ENCODE measurements at regions not wholly inside any gene's neighbourhood (a gene's known extent, or its start where the extent isn't known, plus 50 kb on each side); places are given as distances from the start of the nearest gene placed in this dataset.

- no peak overlapping the region for H3K4me3 Mint-ChIP-seq
- DNase-seq, result no peak
- peaks cover 22% of the 10 kb centered on the region for H3K9me3 Mint-ChIP-seq
- H3K27me3 Mint-ChIP-seq (ENCODE audit: low read depth, poor library complexity), result peaks cover 13% of the 10 kb centered on the region
- H3K27ac Mint-ChIP-seq, result no peak overlapping the region
- no peak for TF ChIP-seq CTCF (IDR thresholded peaks at IDR 0.05)
- H3K4me1 Mint-ChIP-seq, result peaks cover 13% of the 10 kb centered on the region
- peaks cover 40% of the 10 kb centered on the region for H3K36me3 Mint-ChIP-seq (ENCODE audit: low read depth)
Measured at GRCh38 chr16:51365715-51366114, 214.6 kb upstream of the SALL1 start.

- TF ChIP-seq CTCF (IDR thresholded peaks at IDR 0.05), result no peak
- Mint-ChIP-seq H3K27me3 (ENCODE audit: low read depth, poor library complexity) (no peaks in the 10 kb centered on the region), H3K4me3 (no peak overlapping the region), H3K36me3 (ENCODE audit: low read depth) (no peaks in the 10 kb centered on the region), H3K4me1 (peaks cover 74% of the 10 kb centered on the region), H3K9me3 (peaks cover 6% of the 10 kb centered on the region), H3K27ac (peak overlapping the region; percentile 41)
- DNase-seq, result peak; percentile 19
Measured at GRCh38 chr16:51359141-51359955, 208.3 kb upstream of the SALL1 start.

- Mint-ChIP-seq H3K27me3 (ENCODE audit: low read depth, poor library complexity) (no peaks in the 10 kb centered on the region), H3K36me3 (ENCODE audit: low read depth) (no peaks in the 10 kb centered on the region), H3K4me1 (peaks cover 76% of the 10 kb centered on the region), H3K4me3 (no peak overlapping the region), H3K9me3 (peaks cover 10% of the 10 kb centered on the region), H3K27ac (no peak overlapping the region)
- TF ChIP-seq CTCF (IDR thresholded peaks at IDR 0.05), result no peak
- no peak for DNase-seq
Measured at GRCh38 chr16:51357839-51358238, 206.8 kb upstream of the SALL1 start.

- H3K4me1 Mint-ChIP-seq, result peaks cover 87% of the 10 kb centered on the region
- H3K27me3 Mint-ChIP-seq (ENCODE audit: low read depth, poor library complexity), result no peaks in the 10 kb centered on the region
- DNase-seq, result no peak
- TF ChIP-seq CTCF (IDR thresholded peaks at IDR 0.05), result no peak
- no peak overlapping the region for H3K4me3 Mint-ChIP-seq
- H3K36me3 Mint-ChIP-seq (ENCODE audit: low read depth), result peaks cover 4% of the 10 kb centered on the region
- peaks cover 10% of the 10 kb centered on the region for H3K9me3 Mint-ChIP-seq
- H3K27ac Mint-ChIP-seq, result no peak overlapping the region
Measured at GRCh38 chr16:51355875-51356274, 204.8 kb upstream of the SALL1 start.

- no peak for TF ChIP-seq CTCF (IDR thresholded peaks at IDR 0.05)
- Mint-ChIP-seq H3K9me3 (peaks cover 10% of the 10 kb centered on the region), H3K27ac (no peak overlapping the region), H3K4me3 (no peak overlapping the region), H3K27me3 (ENCODE audit: low read depth, poor library complexity) (no peaks in the 10 kb centered on the region), H3K36me3 (ENCODE audit: low read depth) (peaks cover 4% of the 10 kb centered on the region), H3K4me1 (peaks cover 89% of the 10 kb centered on the region)
- no peak for DNase-seq
Measured at GRCh38 chr16:51355195-51355594, 204.1 kb upstream of the SALL1 start.

GRCh38 chr16:51353055-51353454, 202.0 kb upstream of the SALL1 start:
- Mint-ChIP-seq H3K36me3 (ENCODE audit: low read depth) (peaks cover 4% of the 10 kb centered on the region), H3K27ac (no peak overlapping the region), H3K27me3 (ENCODE audit: low read depth, poor library complexity) (no peaks in the 10 kb centered on the region), H3K4me1 (peaks cover 76% of the 10 kb centered on the region), H3K9me3 (peaks cover 9% of the 10 kb centered on the region), H3K4me3 (no peak overlapping the region)
- TF ChIP-seq CTCF (IDR thresholded peaks at IDR 0.05), result no peak
- no peak for DNase-seq
